Fibroblast of skin of left biceps (primary cell): ENCODE measurements at regions not wholly inside any gene's neighbourhood (a gene's known extent, or its start where the extent isn't known, plus 50 kb on each side); places are given as distances from the start of the nearest gene placed in this dataset.

Source experiments
- DNase-seq, 2 experiments: peaks; one replicate each; pipeline ENCODE4 v3.0.0-alpha.2; 2013; ENCODE audit warnings: low read depth in 2 of 2

- DNase-seq: no peak
Observed at GRCh38 chr5:86780018-86780417, 162.3 kb downstream of the COX7C start.

GRCh38 chr5:86786955-86787354 lies 169.2 kb downstream of the COX7C start:
- DNase-seq: no peak

GRCh38 chr5:86795659-86796058 lies 177.9 kb downstream of the COX7C start:
- DNase-seq: no peak

GRCh38 chr5:86797677-86798076 lies 179.9 kb downstream of the COX7C start:
- no peak for DNase-seq

GRCh38 chr5:86806206-86806605 lies 188.5 kb downstream of the COX7C start:
- no peak for DNase-seq

- DNase-seq: no peak
Observed at GRCh38 chr5:86807046-86808031, 189.6 kb downstream of the COX7C start.

GRCh38 chr5:86814315-86814714 lies 196.6 kb downstream of the COX7C start:
- no peak for DNase-seq

GRCh38 chr5:86814907-86815306 lies 197.2 kb downstream of the COX7C start:
- no peak for DNase-seq

- no peak for DNase-seq
Observed at GRCh38 chr5:86824637-86825036, 206.9 kb downstream of the COX7C start.

GRCh38 chr5:86831128-86831527 lies 213.4 kb downstream of the COX7C start:
- DNase-seq: no peak

GRCh38 chr5:86833868-86834267 lies 216.1 kb downstream of the COX7C start:
- no peak for DNase-seq

- no peak for DNase-seq
Observed at GRCh38 chr5:86837610-86838009, 219.9 kb downstream of the COX7C start.

- DNase-seq: peak in 1 of 2 experiments; percentile 0
Observed at GRCh38 chr5:86838083-86838482, 220.3 kb downstream of the COX7C start.

- no peak for DNase-seq
Observed at GRCh38 chr5:86841000-86841644, 223.4 kb downstream of the COX7C start.

- DNase-seq: no peak
Observed at GRCh38 chr5:86858442-86858841, 240.7 kb downstream of the COX7C start.

GRCh38 chr5:86861512-86861911 lies 243.8 kb downstream of the COX7C start:
- DNase-seq: no peak

- no peak for DNase-seq
Observed at GRCh38 chr5:86862093-86862492, 244.4 kb downstream of the COX7C start.

GRCh38 chr5:86864051-86864450 lies 246.3 kb downstream of the COX7C start:
- DNase-seq: no peak

- no peak for DNase-seq
Observed at GRCh38 chr5:86865256-86865785, 247.6 kb downstream of the COX7C start.

- DNase-seq: no peak
Observed at GRCh38 chr5:86866036-86866435, 248.3 kb downstream of the COX7C start.

GRCh38 chr5:86869268-86869667 lies 251.5 kb downstream of the COX7C start:
- no peak for DNase-seq

- no peak for DNase-seq
Observed at GRCh38 chr5:86875539-86875938, 257.8 kb downstream of the COX7C start.

GRCh38 chr5:86878250-86878649 lies 260.5 kb downstream of the COX7C start:
- no peak for DNase-seq
